HG02588 (cell line): ENCODE measurements at regions not wholly inside any gene's neighbourhood (a gene's known extent, or its start where the extent isn't known, plus 50 kb on each side); places are given as distances from the start of the nearest gene placed in this dataset.
"Not testable (repeated sequence)": the region's sequence is repeated elsewhere in the genome, so short reads cannot be mapped to it uniquely, and the experiment has no call there.

Experiments used
- ATAC-seq: cut with Tn5 transposase; IDR thresholded peaks from one replicate; pipeline ENCODE4 v1.9.1; 2021; ENCODE audit warnings: mild to moderate bottlenecking, moderate library complexity; ENCODE audit not compliant: unreplicated experiment

- not testable (repeated sequence) for ATAC-seq
Measured at GRCh38 chr1:66424530-66424929, 109.4 kb upstream of the SGIP1 start.

- no peak for ATAC-seq
Measured at GRCh38 chr1:66426239-66426853, 107.6 kb upstream of the SGIP1 start.

DNA sequence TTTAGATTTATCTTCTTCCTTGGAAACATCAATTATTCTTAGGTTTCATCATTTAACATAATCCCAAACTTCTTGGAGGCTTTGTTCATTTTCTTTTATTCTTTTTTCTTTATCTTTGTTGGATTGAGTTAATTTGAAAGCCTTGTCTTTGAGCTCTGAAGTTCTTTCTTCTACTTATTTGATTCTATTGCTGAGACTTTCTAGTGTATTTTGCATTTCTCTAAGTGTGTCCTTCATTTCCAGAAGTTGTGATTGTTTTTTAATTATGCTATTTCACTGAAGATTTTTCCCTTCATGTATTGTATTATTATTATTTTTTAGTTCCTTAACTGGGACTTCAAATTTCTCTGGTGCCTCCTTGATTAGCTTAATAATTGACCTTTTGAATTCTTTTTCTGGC lies 103.1 kb upstream of the SGIP1 start:
- not testable (repeated sequence) for ATAC-seq

DNA sequence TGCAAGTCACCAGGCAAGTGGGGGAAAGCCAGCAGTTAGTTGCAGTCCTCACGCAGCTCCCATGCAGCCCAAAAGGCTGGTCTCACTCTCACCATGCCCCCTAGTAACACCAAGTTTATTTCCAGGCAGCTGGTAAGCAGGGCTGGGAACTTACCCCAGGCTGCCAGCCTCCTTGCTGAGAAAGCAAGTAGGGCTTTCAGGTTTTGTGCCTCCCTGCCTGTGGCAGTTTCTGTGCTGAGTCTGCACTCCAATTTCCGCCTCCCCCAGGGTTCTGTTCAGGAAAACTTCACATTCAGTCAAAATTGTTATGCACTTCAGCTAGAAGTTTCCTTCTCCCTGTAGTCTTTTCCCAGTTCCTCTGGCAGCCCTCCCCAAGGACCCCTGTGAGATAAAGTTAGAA lies 102.0 kb upstream of the SGIP1 start:
- ATAC-seq: no peak

- no peak for ATAC-seq
Measured at GRCh38 chr1:66433611-66434010, 100.3 kb upstream of the SGIP1 start.

- no peak for ATAC-seq
Measured at GRCh38 chr1:66434096-66434495, 99.9 kb upstream of the SGIP1 start.

- ATAC-seq: no peak
Measured at GRCh38 chr1:66435541-66435940, 98.4 kb upstream of the SGIP1 start.

DNA sequence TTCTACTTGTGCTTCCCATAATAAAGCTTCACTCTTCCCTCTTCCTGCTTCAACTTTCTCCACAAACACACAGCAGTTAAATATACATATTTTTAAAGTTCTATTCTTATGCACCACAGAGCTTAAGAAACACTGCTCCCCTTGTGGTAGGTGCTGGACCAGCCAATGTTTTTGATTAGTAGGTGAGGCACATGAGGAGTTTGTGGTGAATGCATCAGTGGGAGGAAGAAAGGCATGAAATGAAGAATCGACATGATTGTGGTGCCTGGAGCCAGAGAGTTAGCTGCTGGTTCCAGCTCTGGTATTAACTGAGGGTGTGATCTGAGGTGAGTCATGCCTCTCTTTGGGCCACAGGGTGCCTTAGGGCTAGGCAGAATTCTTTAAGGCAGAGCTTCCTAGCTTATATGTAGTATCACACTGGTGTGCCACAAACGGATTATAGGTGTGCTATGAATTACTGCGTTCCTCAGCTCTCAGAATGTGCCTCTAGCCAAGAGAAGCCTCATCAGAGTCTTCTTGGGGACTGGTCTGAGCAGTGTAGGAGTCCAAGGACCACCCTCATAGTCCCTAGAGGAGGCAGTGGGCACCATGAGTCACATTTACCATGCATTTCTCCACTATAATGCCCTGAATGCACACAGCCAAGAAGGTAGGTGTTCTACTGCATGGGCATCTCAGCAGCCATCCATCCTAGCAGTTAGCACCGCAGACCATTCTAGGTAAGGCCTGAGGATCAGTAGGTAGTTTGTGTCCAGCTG lies 97.4 kb upstream of the SGIP1 start:
- peak; percentile 74 for ATAC-seq

DNA sequence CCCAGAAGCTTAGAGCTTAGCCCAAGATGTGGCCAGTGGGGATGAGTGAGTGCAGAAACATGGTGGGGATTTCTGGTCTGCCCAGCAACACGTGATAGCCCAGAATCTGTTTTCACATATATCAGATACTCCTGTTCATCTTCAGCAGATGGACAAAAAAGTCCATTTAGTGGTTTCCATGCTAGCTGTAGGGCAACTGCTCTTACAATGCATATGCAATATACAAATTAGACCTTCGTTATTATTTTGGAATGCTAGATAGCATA lies 96.9 kb upstream of the SGIP1 start:
- no peak for ATAC-seq

GRCh38 chr1:66438062-66438461 lies 95.9 kb upstream of the SGIP1 start:
- ATAC-seq: no peak

DNA sequence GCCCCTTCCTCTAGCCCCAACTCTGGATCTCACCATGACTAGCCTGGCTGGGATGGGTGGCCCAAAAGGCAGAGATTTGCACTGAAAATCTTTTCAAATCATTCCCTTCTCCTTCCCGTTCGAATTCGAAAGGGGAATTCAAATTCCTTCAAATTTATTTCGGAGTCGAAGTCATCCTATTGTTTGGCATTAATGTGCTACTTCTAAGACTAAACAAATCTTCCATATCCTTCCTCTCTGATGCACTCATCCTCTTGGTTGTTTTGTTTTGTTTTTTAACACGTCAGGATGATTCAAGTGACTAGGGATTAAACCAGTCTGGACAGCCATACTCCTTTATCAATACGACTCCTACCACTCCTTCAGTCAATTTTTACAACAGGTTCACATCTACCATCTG lies 95.5 kb upstream of the SGIP1 start:
- no peak for ATAC-seq

GRCh38 chr1:66439031-66439740 lies 94.8 kb upstream of the SGIP1 start:
- peak; percentile 58 for ATAC-seq

DNA sequence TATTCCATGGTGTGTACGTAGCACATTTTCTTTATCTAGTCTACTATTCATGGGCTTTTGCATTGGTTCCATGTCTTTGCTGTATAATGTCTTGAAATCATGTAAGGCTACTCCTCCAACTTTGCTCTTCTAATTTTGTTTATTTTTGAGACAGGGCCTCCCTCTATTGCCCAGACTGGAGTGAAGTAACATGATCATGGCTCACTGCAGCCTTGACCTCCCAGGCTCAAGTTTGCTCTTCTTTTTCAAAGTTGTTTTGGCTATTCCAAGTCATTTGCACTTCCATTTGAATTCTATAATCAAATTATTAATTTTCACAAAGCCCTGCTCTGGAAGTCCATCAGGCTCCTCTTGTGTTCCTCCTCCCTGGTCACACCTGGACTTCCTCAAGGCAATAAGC lies 90.2 kb upstream of the SGIP1 start:
- ATAC-seq: no peak

GRCh38 chr1:66444438-66445265 lies 89.3 kb upstream of the SGIP1 start:
- no peak for ATAC-seq

GRCh38 chr1:66445492-66446181 lies 88.3 kb upstream of the SGIP1 start:
- peak; percentile 84 for ATAC-seq

DNA sequence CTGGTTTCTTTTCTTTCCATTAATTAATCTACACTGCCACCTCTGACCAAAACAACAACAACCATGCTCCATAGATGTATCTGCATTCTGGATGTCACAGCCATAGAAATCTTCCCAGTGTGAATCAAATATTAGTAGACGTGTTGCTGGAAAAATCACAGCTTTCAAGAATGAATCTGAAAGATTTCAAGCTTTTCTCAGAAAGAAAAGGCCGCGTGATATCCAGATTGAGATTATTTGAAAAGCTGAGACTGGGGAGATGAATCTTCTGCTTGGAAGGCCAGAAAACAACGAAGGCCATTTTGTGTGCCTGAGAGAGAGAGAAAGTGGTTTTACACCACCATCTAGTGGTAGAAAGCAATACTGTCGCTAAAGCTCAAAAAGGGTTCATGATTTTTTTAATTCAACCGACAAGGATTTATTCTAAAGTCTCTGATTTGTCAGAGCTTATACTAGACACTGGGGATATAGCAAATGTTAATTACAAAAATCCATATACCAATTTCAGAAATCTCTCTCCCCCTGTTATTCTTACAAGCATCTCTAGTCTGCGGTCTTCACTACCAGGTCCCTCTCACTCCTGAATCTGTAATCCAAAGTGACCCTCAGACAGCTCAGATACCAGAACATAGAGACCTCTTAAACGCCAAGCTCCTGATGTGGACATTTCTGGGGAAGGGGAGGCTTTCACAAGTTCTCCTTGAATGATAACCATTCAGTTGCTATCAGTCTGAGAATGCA lies 87.5 kb upstream of the SGIP1 start:
- peak; percentile 35 for ATAC-seq

- no peak for ATAC-seq
Measured at GRCh38 chr1:66450043-66450514, 83.9 kb upstream of the SGIP1 start.

GRCh38 chr1:66450847-66451246 lies 83.1 kb upstream of the SGIP1 start:
- ATAC-seq: no peak

DNA sequence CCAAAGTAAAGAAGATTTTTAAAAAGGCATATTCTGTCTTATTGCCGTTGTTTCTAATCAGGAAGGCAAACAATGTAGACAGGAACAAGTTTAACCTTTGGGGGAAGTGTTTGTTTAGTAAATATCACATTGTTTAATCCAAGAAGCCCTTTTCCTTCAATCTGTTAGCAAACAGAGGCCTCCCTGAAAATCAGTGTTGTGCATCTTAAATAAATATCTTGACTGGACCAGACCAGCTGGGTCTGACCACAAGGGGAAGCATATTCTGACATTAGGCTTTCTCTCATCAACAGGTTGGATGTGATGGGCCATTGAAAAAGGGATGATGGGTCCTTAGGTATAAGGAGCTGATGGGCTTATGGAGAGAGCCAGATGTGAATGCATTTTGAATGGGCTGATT lies 81.8 kb upstream of the SGIP1 start:
- ATAC-seq: no peak

GRCh38 chr1:66452982-66453381 lies 81.0 kb upstream of the SGIP1 start:
- ATAC-seq: peak; percentile 82
